Medulla oblongata (tissue), 1 donor: ENCODE measurements at regions not wholly inside any gene's neighbourhood (a gene's known extent, or its start where the extent isn't known, plus 50 kb on each side); places are given as distances from the start of the nearest gene placed in this dataset.

ENCODE experiments used
- DNase-seq: peaks from one replicate; pipeline ENCODE4 v3.0.0-alpha.2; 2015; ENCODE audit errors: extremely low spot score

DNA sequence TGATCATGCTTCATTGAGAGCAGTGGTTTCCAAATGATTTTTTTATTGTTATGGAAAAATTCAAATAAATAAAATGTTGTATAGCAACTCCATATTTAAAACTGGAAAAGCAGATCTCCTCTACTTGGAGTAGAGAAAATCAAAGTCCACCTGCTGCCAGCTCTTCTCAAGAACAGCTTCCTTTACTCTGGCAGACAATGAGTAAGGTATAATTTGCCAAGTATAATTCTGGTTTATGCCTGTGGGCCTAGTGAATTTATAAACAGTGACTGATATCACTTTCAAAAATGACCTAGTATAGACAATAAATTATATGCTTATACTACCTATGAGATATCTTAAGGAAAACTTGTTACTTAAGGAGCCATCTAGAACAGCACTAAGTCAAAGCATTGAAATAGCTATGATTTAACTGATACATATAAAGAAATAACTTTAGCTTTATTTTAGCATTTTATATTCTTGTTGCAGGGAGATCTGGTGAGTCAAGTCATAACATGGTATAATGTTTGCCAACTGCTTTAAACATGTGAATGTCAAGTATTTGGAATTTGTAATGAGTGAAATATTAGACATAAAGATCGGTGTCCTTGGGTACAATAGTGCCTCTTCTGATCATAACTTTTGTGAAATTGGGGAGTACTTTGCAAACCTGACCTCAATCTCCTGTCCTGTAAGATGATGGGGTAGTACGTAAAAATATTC, 1389.1 kb upstream of the PIK3C3 start:
- DNase-seq = no peak

DNA sequence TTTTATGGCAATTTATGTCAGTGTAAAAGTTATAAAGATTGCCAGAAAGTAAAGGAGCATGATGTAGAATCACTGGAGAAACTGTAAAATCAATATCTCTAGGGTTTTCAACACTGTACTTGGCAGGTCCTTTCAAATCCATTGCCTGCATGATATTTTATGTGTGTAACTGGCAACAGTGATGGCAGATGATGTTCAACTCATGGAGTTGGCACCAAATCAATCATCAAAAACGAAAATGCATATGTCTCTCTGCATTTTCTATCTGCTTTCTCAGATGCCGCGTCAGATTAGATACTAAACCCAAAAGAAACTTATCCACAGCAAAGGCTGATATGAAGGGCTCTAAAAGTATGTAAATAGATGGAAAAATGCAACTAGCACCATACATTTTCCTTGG, 1395.5 kb upstream of the PIK3C3 start:
- no peak for DNase-seq

DNA sequence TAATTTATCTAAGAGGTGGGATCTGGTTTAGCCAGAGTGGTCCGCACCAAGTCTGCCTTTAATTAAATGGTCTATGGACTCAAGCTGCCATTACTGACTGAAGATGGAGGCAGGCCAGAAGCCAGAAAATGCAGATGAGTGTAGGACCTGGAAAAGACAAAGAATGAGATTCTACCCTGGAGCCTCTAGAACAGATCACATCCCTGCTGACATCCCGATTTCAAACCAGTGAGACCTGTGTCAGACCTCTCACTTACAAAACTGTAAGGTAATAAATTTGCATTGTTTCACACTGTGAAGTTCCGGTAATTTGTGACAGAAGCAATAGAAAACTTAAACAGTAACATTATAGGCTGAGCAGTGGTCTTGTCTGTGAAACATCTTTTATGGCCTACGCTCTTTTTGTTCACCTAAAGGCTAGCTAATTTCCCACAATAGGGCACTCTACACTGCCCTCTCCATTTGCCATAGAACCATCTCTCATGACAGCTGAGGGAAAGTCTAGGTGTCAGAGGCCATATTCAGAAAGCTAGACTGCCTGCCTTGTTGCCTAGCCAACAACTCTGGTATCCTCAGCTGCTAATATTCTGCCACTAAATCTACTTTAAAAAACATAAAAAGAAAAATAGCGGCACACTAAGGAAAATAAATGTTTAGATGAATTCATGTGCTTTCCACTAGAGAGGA, 1396.2 kb upstream of the PIK3C3 start:
- no peak for DNase-seq

DNA sequence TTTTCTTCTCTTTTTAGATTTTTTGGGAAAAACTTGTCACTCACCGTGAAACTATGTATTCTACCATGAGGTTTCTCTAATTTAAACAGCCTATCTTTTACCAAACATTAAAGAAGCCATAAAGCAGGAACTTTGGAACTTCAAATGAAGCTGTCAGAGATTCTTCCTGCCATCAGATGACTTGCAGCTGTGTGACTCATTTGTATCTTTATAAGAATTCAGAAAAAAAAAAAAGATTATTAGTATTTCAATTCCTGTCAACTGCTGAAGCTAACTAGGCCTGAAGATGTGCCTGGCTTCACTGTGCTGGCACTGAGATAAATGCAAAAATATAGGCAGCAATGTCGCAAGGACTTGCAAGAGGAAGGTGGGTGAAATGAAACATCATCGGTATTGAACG, 1399.1 kb upstream of the PIK3C3 start:
- no peak for DNase-seq

DNA sequence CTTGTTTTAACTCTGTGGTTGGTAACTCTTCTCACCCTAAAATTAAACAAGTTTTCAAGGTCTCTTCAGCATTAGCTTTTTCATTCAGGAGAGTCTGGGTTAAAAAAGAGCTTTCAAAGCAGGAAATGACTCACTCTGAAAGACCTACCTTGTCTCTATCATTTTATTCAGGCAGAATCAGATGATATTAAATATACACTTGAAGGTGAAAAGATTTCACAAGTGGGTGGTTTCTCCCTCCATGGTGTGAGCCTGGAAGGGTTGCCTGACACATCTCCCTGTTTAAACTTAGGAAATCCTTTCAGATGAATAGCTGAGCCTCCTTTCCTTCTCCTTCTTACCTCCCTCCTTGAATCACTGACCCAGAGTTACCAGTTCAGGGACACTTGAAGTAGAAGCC, 1402.0 kb upstream of the PIK3C3 start:
- no peak for DNase-seq

DNA sequence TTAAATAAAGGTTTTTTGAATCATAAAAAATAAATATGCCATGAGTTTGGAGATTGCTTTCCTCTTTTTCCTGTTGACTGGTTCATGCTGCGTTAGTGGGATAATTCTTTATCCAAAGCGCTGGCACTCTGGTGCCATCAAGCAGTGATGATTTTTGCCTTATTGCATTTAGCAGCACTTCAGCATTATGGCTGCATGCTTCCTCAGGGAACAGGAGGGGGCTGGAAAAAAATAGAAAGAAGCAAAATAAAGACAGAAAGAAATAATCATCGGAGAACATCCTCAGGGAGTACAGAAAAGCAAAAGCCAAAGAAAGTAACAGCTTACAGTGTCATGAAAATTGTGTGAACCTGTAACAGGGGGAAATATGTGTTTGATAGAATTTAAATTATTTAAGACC, 1408.2 kb upstream of the PIK3C3 start:
- DNase-seq = no peak

DNA sequence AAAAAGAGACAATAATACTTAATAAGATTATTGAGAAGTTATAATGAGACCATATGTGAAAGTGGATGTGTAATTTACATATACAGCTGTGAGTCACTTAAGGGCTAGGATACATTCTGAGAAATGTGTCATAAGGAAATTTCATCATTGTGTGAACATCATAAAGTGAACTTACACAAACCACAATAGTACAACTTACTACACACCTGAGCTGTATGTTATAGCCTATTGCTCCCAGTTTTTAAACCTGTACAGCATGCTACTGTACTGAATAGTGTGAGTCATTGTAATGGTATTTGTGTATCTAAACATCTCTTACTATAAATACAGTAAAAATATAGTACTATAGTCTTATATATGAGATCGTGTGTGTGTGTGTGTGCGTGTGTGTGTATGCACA, 1420.3 kb upstream of the PIK3C3 start:
- no peak for DNase-seq

DNA sequence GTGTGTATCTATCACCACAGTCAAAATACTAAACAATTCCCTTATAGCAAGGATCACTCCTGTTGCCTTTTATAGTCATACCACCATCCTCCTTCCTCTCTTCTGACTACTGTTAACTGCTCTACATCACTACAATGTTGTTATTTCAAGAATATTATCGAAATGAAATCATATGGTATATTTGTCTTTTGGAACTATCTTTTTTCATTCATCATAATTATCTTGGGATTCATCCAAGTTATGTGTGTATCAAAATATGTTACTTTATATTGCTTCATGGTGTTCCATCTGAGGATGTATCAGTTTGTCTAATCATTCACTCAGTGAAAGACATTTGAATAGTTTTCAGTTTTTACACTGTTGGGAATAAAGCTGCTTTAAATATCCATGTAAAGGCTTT, 1423.0 kb upstream of the PIK3C3 start:
- no peak for DNase-seq

DNA sequence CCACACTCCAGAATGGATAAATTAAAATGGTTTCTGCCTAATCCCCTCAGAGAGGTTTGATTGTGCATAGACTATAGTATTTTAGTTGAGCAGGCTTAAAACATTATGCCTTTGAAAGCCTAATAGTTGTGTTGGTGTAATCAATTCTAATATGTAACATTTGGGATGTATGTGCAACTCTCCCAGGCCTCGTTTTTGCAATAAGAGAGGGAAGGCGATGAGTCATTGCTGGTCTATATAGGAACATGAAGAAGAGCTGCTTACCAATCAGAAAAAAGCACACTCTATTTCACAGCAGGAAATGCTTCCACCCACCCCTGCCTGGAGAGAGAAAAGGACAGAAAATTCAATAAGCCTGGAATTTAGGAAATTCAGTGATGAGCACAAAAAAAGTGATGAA, 1424.0 kb upstream of the PIK3C3 start:
- no peak for DNase-seq

DNA sequence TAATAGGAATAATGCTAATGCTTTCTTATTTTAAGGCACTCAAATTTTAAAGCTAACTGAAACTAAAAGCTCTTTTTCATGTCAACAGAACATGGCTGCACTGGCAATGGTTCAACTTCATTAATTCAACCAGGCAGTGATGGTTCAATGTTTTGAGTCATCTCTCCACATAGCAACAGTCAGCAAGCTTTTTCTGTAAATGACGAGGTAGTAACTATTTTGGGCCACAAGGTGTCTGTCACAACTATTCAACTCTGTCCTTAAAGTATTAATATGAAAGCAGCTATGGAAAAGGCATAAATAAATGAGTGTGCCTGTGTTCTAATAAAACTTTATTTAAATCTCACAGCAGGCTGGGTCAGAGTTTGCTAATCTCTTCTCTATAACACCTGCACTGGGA, 1425.6 kb upstream of the PIK3C3 start:
- DNase-seq = no peak

DNA sequence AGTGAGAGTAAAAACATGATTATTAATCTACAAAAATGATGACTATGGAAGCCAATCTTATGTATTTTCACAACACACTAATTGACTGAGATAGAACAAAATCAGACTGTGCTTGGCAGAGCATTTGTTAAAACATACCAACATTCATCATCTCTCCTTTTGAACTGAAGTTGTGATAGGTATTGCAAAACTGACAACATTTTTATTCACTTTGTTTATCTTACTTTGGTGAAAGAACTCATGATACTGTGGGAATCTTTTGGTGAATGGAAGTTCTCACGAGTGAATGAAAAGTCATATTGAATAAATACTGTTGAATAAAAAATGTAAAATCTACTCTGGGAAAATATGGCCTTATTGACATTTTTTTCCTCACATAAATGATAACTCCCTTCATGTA, 1430.2 kb upstream of the PIK3C3 start:
- DNase-seq = no peak

DNA sequence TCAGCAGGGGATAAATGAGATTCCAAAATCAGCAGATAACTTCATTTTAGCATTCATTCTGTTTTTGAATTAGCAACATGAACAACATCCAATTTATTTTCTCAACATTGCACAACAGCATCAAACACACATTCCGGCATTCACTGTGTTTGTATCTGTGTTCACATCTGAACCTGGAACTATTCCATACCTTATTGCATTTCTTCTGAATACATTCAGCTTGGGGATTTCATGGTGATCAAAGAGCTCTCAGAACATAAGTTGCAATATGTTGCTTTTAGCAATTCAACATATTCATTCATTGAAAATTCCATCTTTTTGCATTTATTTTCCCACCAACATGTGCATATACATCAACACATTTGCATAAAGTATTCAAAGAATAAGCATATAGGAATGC, 1431.7 kb upstream of the PIK3C3 start:
- DNase-seq = no peak

DNA sequence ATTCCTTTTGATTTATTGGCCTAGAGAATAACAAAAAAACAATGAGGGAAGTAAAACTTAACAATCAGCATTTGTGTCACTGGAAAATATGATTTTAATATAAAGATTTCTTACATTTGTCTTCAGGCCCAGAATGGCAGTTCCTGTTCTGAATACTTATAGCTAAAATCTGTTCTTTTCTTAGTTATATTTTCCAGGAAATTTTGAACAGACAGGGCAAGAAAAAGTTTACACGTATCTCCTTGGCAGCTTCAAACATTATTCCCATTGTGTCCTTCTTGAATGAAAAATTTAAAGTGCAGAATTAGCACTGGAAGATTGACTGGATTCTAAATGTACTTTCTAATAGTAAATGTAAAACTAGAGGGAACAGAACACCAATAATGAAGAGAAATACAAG, 1454.0 kb upstream of the PIK3C3 start:
- no peak for DNase-seq

DNA sequence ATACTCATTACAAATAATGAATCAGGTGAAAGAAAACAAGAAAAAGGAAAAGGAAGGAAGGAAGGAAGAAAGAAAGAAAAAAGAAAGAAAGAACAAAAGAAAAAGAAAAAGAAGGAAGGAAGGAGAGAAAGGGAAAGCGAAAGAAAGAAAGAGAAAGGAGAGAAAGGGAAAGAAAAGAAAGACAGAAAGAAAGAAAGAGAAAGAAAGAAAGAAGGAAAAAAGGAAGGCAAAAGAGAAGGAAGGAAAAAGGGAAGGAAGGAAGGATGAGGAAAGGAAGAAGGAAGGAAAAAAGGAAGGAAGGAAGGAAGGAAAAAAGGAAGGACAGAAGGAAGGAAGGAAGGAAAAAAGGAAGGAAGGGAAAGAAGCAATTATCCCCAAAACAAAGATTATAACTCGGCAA, 1460.4 kb upstream of the PIK3C3 start:
- DNase-seq = no peak

DNA sequence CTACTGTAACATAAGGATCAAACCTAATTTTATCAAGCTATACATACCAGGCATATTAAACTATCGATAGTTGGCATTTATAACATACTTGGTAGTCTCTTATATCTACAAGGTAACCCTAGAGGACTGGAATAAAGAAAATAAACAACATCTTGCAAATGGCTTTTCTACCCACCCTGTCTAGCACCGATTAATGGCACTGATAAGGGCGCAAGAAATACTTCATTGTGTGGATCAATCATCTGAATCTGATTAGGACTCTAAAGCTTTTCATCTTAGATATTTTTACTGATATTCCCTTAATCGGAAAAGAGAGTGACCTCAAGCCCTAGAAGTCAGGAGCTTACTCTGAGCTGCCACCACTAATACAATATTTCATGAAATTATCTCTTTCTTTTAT, 1461.7 kb upstream of the PIK3C3 start:
- no peak for DNase-seq

DNA sequence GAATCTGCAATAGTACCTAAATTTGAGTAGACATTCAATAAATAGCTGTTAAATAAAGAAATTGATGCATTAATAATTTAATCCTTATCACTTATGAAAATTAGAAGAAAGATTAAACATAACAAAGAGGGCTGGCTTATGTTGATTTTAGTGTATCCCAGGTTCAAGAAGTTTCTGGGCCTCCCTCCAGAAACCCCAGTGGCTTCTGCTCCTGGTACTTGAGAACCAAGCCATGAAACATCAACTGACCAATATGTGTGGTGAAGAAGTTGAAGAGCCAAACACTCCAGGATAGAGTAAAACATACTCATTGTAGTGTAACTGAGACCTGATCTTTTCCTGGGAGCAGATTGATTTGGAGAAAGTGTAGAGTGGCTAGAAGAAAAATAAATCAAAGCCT, 1465.7 kb upstream of the PIK3C3 start:
- DNase-seq = no peak

DNA sequence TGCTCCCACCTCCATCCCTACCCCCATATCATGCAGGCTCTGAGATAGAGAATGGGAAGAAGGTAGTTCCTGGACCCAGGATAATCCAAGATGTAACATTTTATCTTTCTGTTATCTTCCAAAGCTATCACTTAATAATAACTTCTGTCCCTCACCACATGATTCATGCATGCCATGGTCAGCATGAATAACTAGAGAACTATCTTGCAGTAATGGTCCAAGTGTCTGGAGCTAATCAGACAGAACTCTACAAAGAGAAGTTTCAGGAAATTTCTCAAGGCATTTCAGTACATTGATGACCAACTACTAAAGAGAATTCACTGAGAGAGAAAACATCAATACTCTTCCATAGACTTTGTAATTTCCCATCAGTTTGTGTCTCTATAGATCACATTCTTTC, 1469.7 kb upstream of the PIK3C3 start:
- no peak for DNase-seq

DNA sequence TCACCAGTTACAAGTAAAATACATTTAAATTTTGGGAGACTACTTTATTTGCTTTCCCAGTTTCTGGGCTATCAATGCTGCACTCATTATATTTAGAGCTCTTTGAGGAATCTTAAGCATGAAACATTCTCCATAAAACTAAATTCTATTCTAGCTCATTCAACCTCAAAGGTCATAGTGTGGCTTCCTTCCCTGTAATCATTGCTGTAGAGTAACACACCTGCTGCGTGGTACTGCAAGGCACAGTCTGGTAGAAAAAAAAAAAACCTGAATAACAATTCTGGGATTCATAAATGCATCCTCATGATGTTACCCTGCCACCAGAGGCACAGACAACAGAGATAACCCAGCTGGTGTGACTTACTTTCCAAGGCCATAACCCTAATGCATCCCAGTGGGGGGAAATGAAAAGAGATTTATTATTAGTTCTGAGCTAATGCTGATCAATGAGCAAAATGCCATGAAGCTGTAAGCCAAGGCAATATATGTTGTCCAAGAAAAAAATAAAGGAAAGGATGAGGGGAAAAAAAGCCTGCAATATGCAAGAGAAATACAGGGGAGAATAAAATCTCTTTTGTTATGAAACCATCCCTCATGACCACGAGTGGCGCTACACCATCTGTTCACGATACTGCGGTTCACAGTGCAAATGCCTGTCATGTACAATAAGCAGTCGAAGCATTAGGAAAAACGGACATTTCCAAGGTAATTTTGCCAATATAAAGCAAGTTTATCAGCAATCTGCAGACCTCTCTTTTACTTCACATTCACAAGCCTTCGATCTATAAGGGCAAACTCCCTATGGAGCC, 1481.6 kb upstream of the PIK3C3 start:
- DNase-seq = no peak

DNA sequence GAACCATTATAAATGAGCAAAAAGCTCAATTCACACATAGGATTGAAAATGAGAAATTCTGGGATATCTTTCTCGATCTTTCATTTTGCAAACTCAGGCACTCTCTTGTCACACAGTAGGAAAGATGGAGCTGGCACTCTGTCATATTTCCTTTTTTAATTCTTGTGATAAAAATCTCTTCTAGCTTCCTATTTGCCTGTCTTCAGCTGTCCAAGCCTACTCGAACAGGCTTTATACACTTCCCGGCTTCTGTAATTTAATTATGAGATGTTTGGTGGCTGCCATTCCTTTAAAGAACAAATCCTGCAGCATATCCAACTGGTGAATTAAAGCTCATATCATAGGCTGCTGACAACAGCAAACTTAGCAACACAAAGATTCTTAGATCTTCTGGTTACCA, 1484.3 kb upstream of the PIK3C3 start:
- no peak for DNase-seq

DNA sequence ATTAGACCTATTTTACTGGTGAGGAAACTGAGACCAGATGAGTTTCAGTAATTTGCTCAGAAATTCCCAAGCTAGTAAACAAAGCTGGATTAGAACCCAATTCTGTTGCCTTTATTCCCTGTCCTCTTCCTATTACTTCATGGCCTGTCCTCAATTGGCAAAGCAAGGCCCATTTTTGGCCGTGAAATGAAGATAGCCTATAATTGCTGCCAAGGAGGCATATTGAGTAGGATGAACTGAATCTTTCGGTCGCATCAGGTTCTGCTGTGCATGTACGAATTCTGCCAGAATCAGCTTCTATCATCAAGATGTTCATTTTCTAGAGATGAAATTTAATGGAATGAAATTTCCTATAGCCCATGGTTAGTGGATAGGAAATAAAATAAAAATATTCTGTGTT, 1485.2 kb upstream of the PIK3C3 start:
- DNase-seq = no peak

DNA sequence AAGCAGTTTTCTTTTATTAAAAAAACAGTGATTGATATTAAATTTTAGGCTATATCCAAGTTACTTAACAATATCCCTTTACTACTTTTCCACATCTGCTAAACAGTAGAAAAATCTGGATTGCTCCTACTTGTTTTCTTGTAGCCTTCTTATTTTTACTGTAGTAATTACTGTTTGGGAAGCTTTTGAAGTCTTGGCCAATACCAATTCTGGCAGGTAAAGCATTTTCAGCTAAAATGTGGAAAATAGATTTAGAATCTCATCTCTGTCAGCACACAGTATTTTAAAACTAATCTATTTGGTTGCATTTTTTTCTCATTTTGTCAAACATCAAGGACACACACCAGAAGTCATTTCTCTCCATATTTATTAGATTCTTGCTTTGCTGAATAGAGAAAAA, 1485.7 kb upstream of the PIK3C3 start:
- no peak for DNase-seq

DNA sequence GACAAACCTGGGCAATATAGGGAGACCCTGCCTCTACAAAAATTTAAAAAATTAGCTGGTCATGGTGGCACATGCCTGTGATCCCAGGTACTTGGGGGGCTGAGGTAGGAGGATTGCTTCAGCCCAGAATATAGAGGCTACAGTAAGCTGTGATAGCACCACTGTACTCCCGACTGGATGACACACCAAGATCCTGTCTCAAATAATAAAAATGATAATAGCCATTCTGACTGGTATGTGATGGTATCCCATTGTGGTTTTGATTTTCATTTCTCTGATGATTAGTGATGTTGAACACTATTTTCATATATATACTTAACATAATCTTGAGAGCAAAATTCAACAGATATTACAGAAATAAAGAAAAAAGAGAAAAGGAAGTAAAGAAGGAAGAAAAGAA, 1491.0 kb upstream of the PIK3C3 start:
- DNase-seq = no peak

DNA sequence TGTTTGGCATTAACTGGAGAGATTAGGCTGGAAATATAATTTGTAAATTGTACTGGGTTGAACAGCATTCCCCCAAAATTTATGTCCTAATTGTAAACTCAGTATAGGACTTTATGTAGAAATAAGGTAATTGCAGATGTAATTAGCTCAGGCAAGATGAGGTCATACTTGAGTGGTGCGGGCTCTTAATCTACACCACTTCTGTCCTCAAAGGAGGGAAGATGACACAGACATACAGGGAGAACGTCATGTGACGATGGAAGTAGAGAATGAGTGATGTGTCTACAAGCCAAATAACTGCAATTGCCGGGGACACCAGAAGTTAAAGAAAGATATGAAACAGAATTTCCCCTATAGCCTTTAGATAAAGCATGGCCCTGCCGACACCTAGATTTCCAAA, 1501.1 kb upstream of the PIK3C3 start:
- no peak for DNase-seq
